H9 (cell line): ENCODE measurements at regions not wholly inside any gene's neighbourhood (a gene's known extent, or its start where the extent isn't known, plus 50 kb on each side); places are given as distances from the start of the nearest gene placed in this dataset.

Experiments
- DNase-seq: peaks from one replicate; pipeline ENCODE4 v3.0.0-alpha.2; 2017
- H2AFZ ChIP-seq: one replicate; pipeline ENCODE4 v1.6.1; 2013; ENCODE audit warnings: mild to moderate bottlenecking, low read length, control low read depth, moderate library complexity
- H2AK5ac ChIP-seq: 2 replicates; pipeline ENCODE4 v1.6.1; 2013; ENCODE audit warnings: low read length, control low read depth, mixed read lengths; ENCODE audit not compliant: insufficient read length
- H2BK120ac ChIP-seq: one replicate; pipeline ENCODE4 v1.6.1; 2013; ENCODE audit warnings: low read depth, mild to moderate bottlenecking, low read length, control low read depth, inconsistent platforms; ENCODE audit not compliant: poor library complexity, severe bottlenecking
- H2BK12ac ChIP-seq: 2 replicates; pipeline ENCODE4 v1.6.1; 2013; ENCODE audit warnings: low read length, control low read depth, mixed read lengths, low read depth; ENCODE audit not compliant: insufficient read length
- H2BK15ac ChIP-seq: 2 replicates; pipeline ENCODE4 v1.6.1; 2013; ENCODE audit warnings: low read depth, low read length, control low read depth
- H2BK20ac ChIP-seq: one replicate; pipeline ENCODE4 v1.6.1; 2013; ENCODE audit warnings: low read depth, mild to moderate bottlenecking, low read length, control low read depth, inconsistent platforms; ENCODE audit not compliant: poor library complexity, severe bottlenecking
- H2BK5ac ChIP-seq: 2 replicates; pipeline ENCODE4 v1.6.1; 2013; ENCODE audit warnings: low read length, control low read depth, mixed read lengths; ENCODE audit not compliant: insufficient read length
- H3K14ac ChIP-seq: 2 replicates; pipeline ENCODE4 v1.6.1; 2013; ENCODE audit warnings: low read length, control low read depth; ENCODE audit not compliant: insufficient read depth
- H3K18ac ChIP-seq: 2 replicates; pipeline ENCODE4 v1.6.1; 2013; ENCODE audit warnings: low read depth, mild to moderate bottlenecking, mixed read lengths, low read length, control low read depth; ENCODE audit not compliant: insufficient read length
- H3K23ac ChIP-seq: 2 replicates; pipeline ENCODE4 v1.6.1; 2013; ENCODE audit warnings: low read length, control low read depth, mixed read lengths, low read depth; ENCODE audit not compliant: insufficient read length
- H3K23me2 ChIP-seq: 2 replicates; pipeline ENCODE4 v1.6.1; 2013; ENCODE audit warnings: low read depth, mild to moderate bottlenecking, mixed read lengths, low read length, control low read depth; ENCODE audit not compliant: insufficient read length, poor library complexity, severe bottlenecking
- H3K27ac ChIP-seq: 2 replicates; pipeline ENCODE4 v1.5.1; 2013; ENCODE audit warnings: low read length, control low read depth, mixed read lengths, low read depth; ENCODE audit not compliant: insufficient read length
- H3K27me3 ChIP-seq: 2 replicates; pipeline ENCODE4 v1.6.1; 2013; ENCODE audit warnings: low read length, control low read depth, inconsistent platforms; ENCODE audit not compliant: insufficient read depth
- H3K4ac ChIP-seq: 2 replicates; pipeline ENCODE4 v1.6.1; 2013; ENCODE audit warnings: low read depth, mild to moderate bottlenecking, control low read depth, inconsistent platforms, low read length, moderate library complexity
- H3K4me1 ChIP-seq: 2 replicates; pipeline ENCODE4 v1.6.1; 2013; ENCODE audit warnings: low read length, control low read depth, inconsistent platforms; ENCODE audit not compliant: insufficient read depth
- H3K4me2 ChIP-seq: 2 replicates; pipeline ENCODE4 v1.6.1; 2013; ENCODE audit warnings: low read length, control low read depth, mixed read lengths; ENCODE audit not compliant: insufficient read length, insufficient read depth
- H3K56ac ChIP-seq: 2 replicates; pipeline ENCODE4 v1.6.1; 2013; ENCODE audit warnings: low read depth, mild to moderate bottlenecking, mixed read lengths, low read length, control low read depth; ENCODE audit not compliant: insufficient read length
- H3K79me1 ChIP-seq: 2 replicates; pipeline ENCODE4 v1.6.1; 2013; ENCODE audit warnings: low read depth, mild to moderate bottlenecking, moderate library complexity, low read length, control low read depth, inconsistent platforms; ENCODE audit not compliant: insufficient read depth, poor library complexity, severe bottlenecking
- H3K79me2 ChIP-seq: 2 replicates; pipeline ENCODE4 v1.6.1; 2013; ENCODE audit warnings: low read length, control low read depth, inconsistent platforms; ENCODE audit not compliant: insufficient read depth
- H3K9ac ChIP-seq: 2 replicates; pipeline ENCODE4 v1.6.1; 2013; ENCODE audit warnings: low read length, control low read depth, mixed read lengths; ENCODE audit not compliant: insufficient read length; ENCODE audit errors: extremely low read depth
- H3K9me3 ChIP-seq: one replicate; pipeline ENCODE4 v1.6.1; 2013; ENCODE audit warnings: low read depth, low read length, inconsistent platforms; ENCODE audit not compliant: control insufficient read depth
- H3T11ph ChIP-seq: one replicate; pipeline ENCODE4 v1.6.1; 2013; ENCODE audit warnings: mild to moderate bottlenecking, low read length, control low read depth, inconsistent platforms
- H4K20me1 ChIP-seq: one replicate; pipeline ENCODE4 v1.6.1; 2013; ENCODE audit not compliant: control insufficient read depth, insufficient read length, insufficient read depth
- H4K5ac ChIP-seq: 2 replicates; pipeline ENCODE4 v1.6.1; 2013; ENCODE audit warnings: low read depth, mild to moderate bottlenecking, mixed read lengths, low read length, control low read depth; ENCODE audit not compliant: insufficient read length
- H4K8ac ChIP-seq: replicated peaks from 2 replicates; pipeline ENCODE4 v1.6.1; 2013; ENCODE audit warnings: low read length, control low read depth, mixed read lengths, low read depth; ENCODE audit not compliant: insufficient read length
- H4K91ac ChIP-seq: 2 replicates; pipeline ENCODE4 v1.6.1; 2013; ENCODE audit warnings: low read depth, mild to moderate bottlenecking, moderate library complexity, mixed read lengths, low read length, control low read depth; ENCODE audit not compliant: insufficient read length
- H3K27ac Mint-ChIP-seq, 3 experiments: 2 replicates in 2 of 3; 3 replicates in 1 of 3; pipeline ENCODE4 v1.8.0; 2020 to 2021; ENCODE audit warnings: mixed read lengths in 3 of 3, mild to moderate bottlenecking in 1 of 3, moderate library complexity in 1 of 3
- H3K27me3 Mint-ChIP-seq: 2 replicates; pipeline ENCODE4 v1.8.0; 2021; ENCODE audit warnings: low read depth, mild to moderate bottlenecking, moderate library complexity, mixed read lengths
- H3K36me3 Mint-ChIP-seq, 3 experiments: 2 replicates in 2 of 3; 3 replicates in 1 of 3; pipeline ENCODE4 v1.8.0; 2020 to 2021; ENCODE audit warnings: low read depth in 3 of 3, mixed read lengths in 3 of 3; ENCODE audit not compliant: insufficient read depth in 1 of 3
- H3K4me1 Mint-ChIP-seq, 2 experiments: 2 replicates each; pipeline ENCODE4 v1.8.0; 2020; ENCODE audit warnings: mixed read lengths in 2 of 2
- H3K4me3 Mint-ChIP-seq, 2 experiments: 2 replicates in 1 of 2; 3 replicates in 1 of 2; pipeline ENCODE4 v1.8.0; 2020 to 2021; ENCODE audit warnings: mild to moderate bottlenecking in 2 of 2, mixed read lengths in 2 of 2, moderate library complexity in 1 of 2
- H3K9me3 Mint-ChIP-seq, 2 experiments: 2 replicates in 1 of 2; 3 replicates in 1 of 2; pipeline ENCODE4 v1.8.0; 2020; ENCODE audit warnings: mild to moderate bottlenecking in 2 of 2, mixed read lengths in 2 of 2, moderate library complexity in 1 of 2
- WGBS: extraction: QIAGEN DNeasy Blood & Tissue Kit; methylation state at CpG from one replicate; pipeline ENCODE4 v1.1.7; 2013; ENCODE audit warnings: missing lambda C conversion rate, low lambda C conversion rate, mixed read lengths; ENCODE audit not compliant: insufficient read length; ENCODE audit errors: extremely low coverage; 5-methylcytosine and 5-hydroxymethylcytosine counted together
- TF ChIP-seq, protein P1 (sequence below): fragments of 200-600 bp; sonication (generic); conservative IDR thresholded peaks from 3 replicates; pipeline ENCODE4 v1.8.0; 2021; ENCODE audit warnings: antibody characterized with exemption, mild to moderate bottlenecking

DNA sequence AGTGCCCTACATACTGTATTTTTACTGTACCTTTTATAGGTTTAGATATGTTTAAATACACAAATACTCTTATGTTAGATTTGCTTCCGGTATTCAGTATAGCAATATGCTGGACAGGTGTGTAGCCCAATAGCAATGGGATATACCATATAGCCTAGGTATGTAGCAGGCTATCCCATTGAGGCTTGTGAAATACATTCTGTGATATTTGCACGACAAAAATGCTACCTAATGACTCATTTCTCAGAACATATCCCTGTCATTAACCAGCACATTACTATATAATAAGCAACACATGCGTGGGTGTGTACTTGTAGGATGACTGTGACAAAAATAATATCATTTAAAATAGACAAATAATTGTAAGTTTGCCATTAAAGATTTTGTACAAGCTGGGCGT, 208.8 kb downstream of the MRPS30 start:
- H3K27me3 ChIP-seq: no peaks in the 10 kb centered on the region
- no peaks in the 10 kb centered on the region; the same call in 1 of the 2 replicates for H3K27me3 Mint-ChIP-seq
- no peak overlapping the region for H3K18ac ChIP-seq
- H4K91ac ChIP-seq: no peak overlapping the region
- no peak overlapping the region for H3K4ac ChIP-seq
- no peak overlapping the region for H2BK12ac ChIP-seq
- no CpG with 5 or more reads among the region's 4 CpGs for WGBS
- no peak overlapping the region for H4K5ac ChIP-seq
- H2BK20ac ChIP-seq: no peak overlapping the region
- H3K9me3 ChIP-seq: no peaks in the 10 kb centered on the region
- H3K27ac ChIP-seq: no peak overlapping the region
- H2BK5ac ChIP-seq: no peak overlapping the region
- no peaks in the 10 kb centered on the region for H3K79me1 ChIP-seq
- H3K4me3 Mint-ChIP-seq: no peak overlapping the region
- H3K9ac ChIP-seq: no peak overlapping the region
- H2BK120ac ChIP-seq: no peak overlapping the region
- H3K4me2 ChIP-seq: no peak overlapping the region
- H3K14ac ChIP-seq: no peak overlapping the region
- H3K9me3 Mint-ChIP-seq: peaks cover 0 to 7% of the 10 kb centered on the region in 2 experiments; a peak in 2 of 5 replicates
- H3T11ph ChIP-seq: no peak overlapping the region
- no peak overlapping the region for H3K56ac ChIP-seq
- no peak overlapping the region for H4K8ac ChIP-seq
- no peaks in the 10 kb centered on the region for H4K20me1 ChIP-seq
- H3K36me3 Mint-ChIP-seq: peaks cover 0 to 6% (median 5%) of the 10 kb centered on the region in 3 experiments; a peak in 4 of 7 replicates
- no peak overlapping the region for H2BK15ac ChIP-seq
- TF ChIP-seq, protein P1, sequence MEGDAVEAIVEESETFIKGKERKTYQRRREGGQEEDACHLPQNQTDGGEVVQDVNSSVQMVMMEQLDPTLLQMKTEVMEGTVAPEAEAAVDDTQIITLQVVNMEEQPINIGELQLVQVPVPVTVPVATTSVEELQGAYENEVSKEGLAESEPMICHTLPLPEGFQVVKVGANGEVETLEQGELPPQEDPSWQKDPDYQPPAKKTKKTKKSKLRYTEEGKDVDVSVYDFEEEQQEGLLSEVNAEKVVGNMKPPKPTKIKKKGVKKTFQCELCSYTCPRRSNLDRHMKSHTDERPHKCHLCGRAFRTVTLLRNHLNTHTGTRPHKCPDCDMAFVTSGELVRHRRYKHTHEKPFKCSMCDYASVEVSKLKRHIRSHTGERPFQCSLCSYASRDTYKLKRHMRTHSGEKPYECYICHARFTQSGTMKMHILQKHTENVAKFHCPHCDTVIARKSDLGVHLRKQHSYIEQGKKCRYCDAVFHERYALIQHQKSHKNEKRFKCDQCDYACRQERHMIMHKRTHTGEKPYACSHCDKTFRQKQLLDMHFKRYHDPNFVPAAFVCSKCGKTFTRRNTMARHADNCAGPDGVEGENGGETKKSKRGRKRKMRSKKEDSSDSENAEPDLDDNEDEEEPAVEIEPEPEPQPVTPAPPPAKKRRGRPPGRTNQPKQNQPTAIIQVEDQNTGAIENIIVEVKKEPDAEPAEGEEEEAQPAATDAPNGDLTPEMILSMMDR: no peak
- no peak overlapping the region for H3K27ac Mint-ChIP-seq
- H3K4me1 Mint-ChIP-seq: no peaks in the 10 kb centered on the region
- no peak for DNase-seq
- no peak overlapping the region for H3K23ac ChIP-seq
- no peaks in the 10 kb centered on the region for H3K79me2 ChIP-seq
- H3K23me2 ChIP-seq: no peaks in the 10 kb centered on the region
- no peaks in the 10 kb centered on the region for H3K4me1 ChIP-seq
- H2AK5ac ChIP-seq: no peak overlapping the region
- H2AFZ ChIP-seq: no peak overlapping the region
